ENCODE measurements at regions not wholly inside any gene's neighbourhood (a gene's known extent, or its start where the extent isn't known, plus 50 kb on each side); places are given as distances from the start of the nearest gene placed in this dataset.

GRCh38 chr2:43075811-43076585, 150.4 kb downstream of the ZFP36L2 start:
- Histone ChIP-seq H3K27me3 (ENCODE audit: insufficient read depth, low read length, poor library complexity, severe bottlenecking) (no peaks in the 10 kb centered on the region), H3K9me3 (ENCODE audit: insufficient read depth, low read depth, low read length) (no peaks in the 10 kb centered on the region), H3K4me3 (ENCODE audit: low read length, poor library complexity, severe bottlenecking) (no peak overlapping the region), H3K79me2 (ENCODE audit: insufficient read depth, low read length) (no peaks in the 10 kb centered on the region), H3K4me2 (ENCODE audit: low read depth, low read length, poor library complexity, severe bottlenecking) (no peak overlapping the region), H3K9me2 (replicated peaks; ENCODE audit: low read depth, low read length) (no peaks in the 10 kb centered on the region), H3K9ac (ENCODE audit: low read depth, low read length, poor library complexity, severe bottlenecking) (no peak overlapping the region), H3K36me3 (ENCODE audit: insufficient read depth, low read length) (no peaks in the 10 kb centered on the region), H3F3A (ENCODE audit: low read depth) (no peaks in the 10 kb centered on the region), H2AFZ (ENCODE audit: low read length) (no peak overlapping the region), H4K20me1 (ENCODE audit: insufficient read depth, low read length, poor library complexity, severe bottlenecking) (no peaks in the 10 kb centered on the region), H3K4me1 (ENCODE audit: insufficient read depth, low read length, poor library complexity, severe bottlenecking) (peaks cover 6% of the 10 kb centered on the region)
- TF ChIP-seq, protein P1, sequence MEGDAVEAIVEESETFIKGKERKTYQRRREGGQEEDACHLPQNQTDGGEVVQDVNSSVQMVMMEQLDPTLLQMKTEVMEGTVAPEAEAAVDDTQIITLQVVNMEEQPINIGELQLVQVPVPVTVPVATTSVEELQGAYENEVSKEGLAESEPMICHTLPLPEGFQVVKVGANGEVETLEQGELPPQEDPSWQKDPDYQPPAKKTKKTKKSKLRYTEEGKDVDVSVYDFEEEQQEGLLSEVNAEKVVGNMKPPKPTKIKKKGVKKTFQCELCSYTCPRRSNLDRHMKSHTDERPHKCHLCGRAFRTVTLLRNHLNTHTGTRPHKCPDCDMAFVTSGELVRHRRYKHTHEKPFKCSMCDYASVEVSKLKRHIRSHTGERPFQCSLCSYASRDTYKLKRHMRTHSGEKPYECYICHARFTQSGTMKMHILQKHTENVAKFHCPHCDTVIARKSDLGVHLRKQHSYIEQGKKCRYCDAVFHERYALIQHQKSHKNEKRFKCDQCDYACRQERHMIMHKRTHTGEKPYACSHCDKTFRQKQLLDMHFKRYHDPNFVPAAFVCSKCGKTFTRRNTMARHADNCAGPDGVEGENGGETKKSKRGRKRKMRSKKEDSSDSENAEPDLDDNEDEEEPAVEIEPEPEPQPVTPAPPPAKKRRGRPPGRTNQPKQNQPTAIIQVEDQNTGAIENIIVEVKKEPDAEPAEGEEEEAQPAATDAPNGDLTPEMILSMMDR (conservative IDR thresholded peaks at IDR 0.05; ENCODE audit: low read length), result no peak
- TF ChIP-seq EZH2phosphoT487 (IDR thresholded peaks at IDR 0.05; ENCODE audit: borderline replicate concordance), result no peak

DNA sequence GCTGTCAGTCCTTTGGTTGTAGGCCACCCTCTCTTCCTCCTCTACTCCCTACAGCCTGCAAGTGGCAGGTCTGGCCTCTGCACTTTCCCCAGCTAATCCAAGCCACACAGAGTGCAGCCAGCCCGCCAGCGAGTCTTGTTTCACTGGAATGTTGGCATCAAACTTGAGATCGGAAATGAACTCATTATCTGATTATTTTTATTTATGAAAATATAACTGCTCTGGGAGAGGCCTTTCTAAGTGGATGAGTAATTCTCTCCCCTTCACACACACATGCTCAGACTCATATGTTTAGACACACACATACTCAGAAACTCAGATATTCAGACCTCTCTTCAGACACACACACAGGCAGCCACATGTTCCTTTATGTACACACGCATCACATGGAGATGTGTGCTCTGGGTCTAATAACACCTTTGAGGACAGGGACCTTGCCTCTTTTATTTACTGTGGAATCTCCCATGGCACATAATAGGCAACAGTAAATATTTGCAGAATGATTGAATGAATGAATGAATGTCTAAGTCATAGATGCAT, 151.3 kb downstream of the ZFP36L2 start:
- Histone ChIP-seq H3K9me2 (replicated peaks; ENCODE audit: low read depth, low read length) (no peaks in the 10 kb centered on the region), H3K36me3 (ENCODE audit: insufficient read depth, low read length) (no peaks in the 10 kb centered on the region), H3K4me3 (ENCODE audit: low read length, poor library complexity, severe bottlenecking) (no peak overlapping the region), H3K27me3 (ENCODE audit: insufficient read depth, low read length, poor library complexity, severe bottlenecking) (no peaks in the 10 kb centered on the region), H3K4me2 (ENCODE audit: low read depth, low read length, poor library complexity, severe bottlenecking) (no peak overlapping the region), H3K79me2 (ENCODE audit: insufficient read depth, low read length) (no peaks in the 10 kb centered on the region), H4K20me1 (ENCODE audit: insufficient read depth, low read length, poor library complexity, severe bottlenecking) (no peaks in the 10 kb centered on the region), H3K4me1 (ENCODE audit: insufficient read depth, low read length, poor library complexity, severe bottlenecking) (peaks cover 6% of the 10 kb centered on the region), H3K9me3 (ENCODE audit: insufficient read depth, low read depth, low read length) (no peaks in the 10 kb centered on the region), H3F3A (ENCODE audit: low read depth) (no peaks in the 10 kb centered on the region), H3K9ac (ENCODE audit: low read depth, low read length, poor library complexity, severe bottlenecking) (no peak overlapping the region), H2AFZ (ENCODE audit: low read length) (no peak overlapping the region)
- no peak for TF ChIP-seq EZH2phosphoT487 (IDR thresholded peaks at IDR 0.05; ENCODE audit: borderline replicate concordance)
- TF ChIP-seq, protein P1 (conservative IDR thresholded peaks at IDR 0.05; ENCODE audit: low read length), result no peak

- Histone ChIP-seq H3K9ac (ENCODE audit: low read depth, low read length, poor library complexity, severe bottlenecking) (no peak overlapping the region), H3K27me3 (ENCODE audit: insufficient read depth, low read length, poor library complexity, severe bottlenecking) (no peaks in the 10 kb centered on the region), H3K4me3 (ENCODE audit: low read length, poor library complexity, severe bottlenecking) (no peak overlapping the region), H3F3A (ENCODE audit: low read depth) (no peaks in the 10 kb centered on the region), H4K20me1 (ENCODE audit: insufficient read depth, low read length, poor library complexity, severe bottlenecking) (no peaks in the 10 kb centered on the region), H3K9me2 (replicated peaks; ENCODE audit: low read depth, low read length) (no peaks in the 10 kb centered on the region), H3K36me3 (ENCODE audit: insufficient read depth, low read length) (no peaks in the 10 kb centered on the region), H3K79me2 (ENCODE audit: insufficient read depth, low read length) (no peaks in the 10 kb centered on the region), H3K4me2 (ENCODE audit: low read depth, low read length, poor library complexity, severe bottlenecking) (no peak overlapping the region), H3K9me3 (ENCODE audit: insufficient read depth, low read depth, low read length) (no peaks in the 10 kb centered on the region), H3K4me1 (ENCODE audit: insufficient read depth, low read length, poor library complexity, severe bottlenecking) (peaks cover 6% of the 10 kb centered on the region), H2AFZ (ENCODE audit: low read length) (no peak overlapping the region)
- TF ChIP-seq, protein P1 (conservative IDR thresholded peaks at IDR 0.05; ENCODE audit: low read length), result no peak
- TF ChIP-seq EZH2phosphoT487 (IDR thresholded peaks at IDR 0.05; ENCODE audit: borderline replicate concordance), result no peak
Measured at GRCh38 chr2:43074592-43075053, 151.8 kb downstream of the ZFP36L2 start.

Data from Loucy (cell line).